Smooth muscle cell (in vitro differentiated cells): ENCODE measurements at regions not wholly inside any gene's neighbourhood (a gene's known extent, or its start where the extent isn't known, plus 50 kb on each side); places are given as distances from the start of the nearest gene placed in this dataset.

Experiments
- DNase-seq: peaks from one replicate; lab custom pipeline; 2025; ENCODE audit not compliant: unreplicated experiment; lab: John Stamatoyannopoulos, UW
- H2AFZ ChIP-seq: fragments of 200-600 bp; sonication (generic); 2 replicates; pipeline ENCODE4 v1.6.0; 2016; ENCODE audit warnings: antibody characterized with exemption, low read depth, mild to moderate bottlenecking
- H3F3A ChIP-seq: fragments of 200-600 bp; sonication (generic); 2 replicates; pipeline ENCODE4 v1.6.0; 2017; ENCODE audit warnings: antibody characterized with exemption, low read depth
- H3K27ac ChIP-seq: fragments of 200-600 bp; sonication (generic); 2 replicates; pipeline ENCODE4 v1.5.1; 2016; ENCODE audit warnings: low read depth, mild to moderate bottlenecking
- H3K27me3 ChIP-seq: fragments of 200-600 bp; sonication (generic); 2 replicates; pipeline ENCODE4 v1.6.1; 2016; ENCODE audit warnings: low read depth, mild to moderate bottlenecking
- H3K36me3 ChIP-seq: fragments of 200-600 bp; sonication (generic); 2 replicates; pipeline ENCODE4 v1.5.1; 2016; ENCODE audit warnings: low read depth
- H3K4me1 ChIP-seq: fragments of 200-600 bp; sonication (generic); 2 replicates; pipeline ENCODE4 v1.5.1; 2016; ENCODE audit warnings: low read depth
- H3K4me2 ChIP-seq: fragments of 200-600 bp; sonication (generic); 2 replicates; pipeline ENCODE4 v1.6.0; 2016; ENCODE audit warnings: mild to moderate bottlenecking
- H3K4me3 ChIP-seq: fragments of 200-600 bp; sonication (generic); 2 replicates; pipeline ENCODE4 v1.5.1; 2016; ENCODE audit warnings: mild to moderate bottlenecking
- H3K79me2 ChIP-seq: fragments of 200-600 bp; sonication (generic); 2 replicates; pipeline ENCODE4 v1.6.0; 2016; ENCODE audit warnings: low read depth, mild to moderate bottlenecking
- H3K9ac ChIP-seq: fragments of 200-600 bp; sonication (generic); 2 replicates; pipeline ENCODE4 v1.6.0; 2016; ENCODE audit warnings: low read depth
- H3K9me3 ChIP-seq: fragments of 200-600 bp; sonication (generic); replicated peaks from 2 replicates; pipeline ENCODE4 v1.5.1; 2016; ENCODE audit warnings: low read depth
- H4K20me1 ChIP-seq: fragments of 200-600 bp; sonication (generic); 2 replicates; pipeline ENCODE4 v1.6.0; 2016; ENCODE audit warnings: low read depth
- WGBS: methylation state at CpG from one replicate; pipeline ENCODE4 v1.1.7; 2016; ENCODE audit warnings: low lambda C conversion rate; 5-methylcytosine and 5-hydroxymethylcytosine counted together
- TF ChIP-seq, protein P1 (sequence below): fragments of 200-600 bp; sonication (generic); IDR thresholded peaks from 2 replicates; pipeline ENCODE4 v1.5.1; 2017; ENCODE audit warnings: borderline replicate concordance, mild to moderate bottlenecking, antibody characterized with exemption; ENCODE audit not compliant: insufficient read depth, poor library complexity, severe bottlenecking

DNA sequence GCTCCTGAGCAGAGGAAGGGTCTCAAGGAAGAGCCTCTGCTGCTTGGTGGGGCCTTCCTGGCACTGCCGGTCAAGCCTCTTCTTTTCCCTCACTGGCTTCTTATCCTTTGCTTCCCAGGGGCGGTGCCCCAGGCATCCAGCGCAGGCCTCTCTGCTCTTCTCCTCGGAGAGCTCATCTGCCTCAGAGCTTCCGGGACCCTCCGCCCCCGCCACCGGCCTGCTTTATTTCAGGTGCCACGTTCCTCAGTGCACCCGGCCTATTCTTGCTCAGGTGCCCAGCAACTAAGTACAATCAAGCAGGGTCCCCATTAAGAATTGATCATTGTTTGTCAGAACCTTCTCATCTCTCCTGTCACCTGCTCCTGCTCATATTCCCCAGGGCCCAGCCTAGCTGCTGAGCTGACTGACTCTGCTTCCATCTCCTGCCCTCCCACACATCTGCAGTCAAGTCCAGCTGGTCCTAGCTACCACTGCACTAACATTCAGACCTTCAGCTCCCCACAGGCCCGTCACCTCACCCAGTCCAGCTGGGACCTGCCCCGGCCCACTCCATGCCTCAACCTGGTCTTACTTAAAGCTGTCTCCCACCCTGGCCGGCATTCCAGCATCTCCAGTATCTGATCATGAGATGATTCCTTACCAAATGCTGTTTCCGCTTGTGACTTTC lies 114.3 kb upstream of the BOD1 start:
- Histone ChIP-seq H3K9me3 (no peaks in the 10 kb centered on the region), H3F3A (no peaks in the 10 kb centered on the region), H4K20me1 (no peaks in the 10 kb centered on the region), H3K27me3 (no peaks in the 10 kb centered on the region), H3K4me3 (no peak overlapping the region), H3K27ac (no peak overlapping the region), H3K4me1 (no peaks in the 10 kb centered on the region), H2AFZ (no peak overlapping the region), H3K36me3 (no peaks in the 10 kb centered on the region), H3K9ac (no peak overlapping the region), H3K79me2 (no peaks in the 10 kb centered on the region), H3K4me2 (no peak overlapping the region)
- WGBS: 93% methylated on average over 14 of the region's 14 CpGs
- TF ChIP-seq, protein P1, sequence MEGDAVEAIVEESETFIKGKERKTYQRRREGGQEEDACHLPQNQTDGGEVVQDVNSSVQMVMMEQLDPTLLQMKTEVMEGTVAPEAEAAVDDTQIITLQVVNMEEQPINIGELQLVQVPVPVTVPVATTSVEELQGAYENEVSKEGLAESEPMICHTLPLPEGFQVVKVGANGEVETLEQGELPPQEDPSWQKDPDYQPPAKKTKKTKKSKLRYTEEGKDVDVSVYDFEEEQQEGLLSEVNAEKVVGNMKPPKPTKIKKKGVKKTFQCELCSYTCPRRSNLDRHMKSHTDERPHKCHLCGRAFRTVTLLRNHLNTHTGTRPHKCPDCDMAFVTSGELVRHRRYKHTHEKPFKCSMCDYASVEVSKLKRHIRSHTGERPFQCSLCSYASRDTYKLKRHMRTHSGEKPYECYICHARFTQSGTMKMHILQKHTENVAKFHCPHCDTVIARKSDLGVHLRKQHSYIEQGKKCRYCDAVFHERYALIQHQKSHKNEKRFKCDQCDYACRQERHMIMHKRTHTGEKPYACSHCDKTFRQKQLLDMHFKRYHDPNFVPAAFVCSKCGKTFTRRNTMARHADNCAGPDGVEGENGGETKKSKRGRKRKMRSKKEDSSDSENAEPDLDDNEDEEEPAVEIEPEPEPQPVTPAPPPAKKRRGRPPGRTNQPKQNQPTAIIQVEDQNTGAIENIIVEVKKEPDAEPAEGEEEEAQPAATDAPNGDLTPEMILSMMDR: no peak
- no peak for DNase-seq

DNA sequence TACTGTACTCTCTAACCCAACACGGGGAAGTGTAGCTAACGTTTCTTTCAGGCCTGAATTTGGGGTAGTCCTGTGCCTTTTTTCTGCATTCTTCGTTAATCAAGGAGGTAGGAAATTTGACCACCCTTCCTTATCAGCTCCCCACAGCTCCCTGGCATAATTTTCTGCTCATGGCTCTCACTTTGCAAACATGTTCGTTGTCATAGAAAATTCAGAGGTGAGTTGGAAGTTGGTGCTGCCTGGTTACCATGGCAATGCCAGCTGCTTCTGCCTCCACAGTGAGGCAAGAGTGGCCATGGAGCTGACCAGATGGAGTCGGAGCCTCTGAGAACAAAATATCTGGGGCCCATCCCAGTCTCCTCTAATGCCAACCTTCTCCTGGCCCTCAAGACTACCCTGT lies 116.6 kb upstream of the BOD1 start:
- WGBS: 90% methylated on average over 5 of the region's 5 CpGs
- Histone ChIP-seq H2AFZ (no peak overlapping the region), H3K79me2 (no peaks in the 10 kb centered on the region), H3K4me1 (no peaks in the 10 kb centered on the region), H3K9ac (no peak overlapping the region), H3K4me2 (no peak overlapping the region), H3F3A (no peaks in the 10 kb centered on the region), H3K36me3 (no peaks in the 10 kb centered on the region), H4K20me1 (no peaks in the 10 kb centered on the region), H3K4me3 (no peak overlapping the region), H3K27me3 (no peaks in the 10 kb centered on the region), H3K27ac (no peak overlapping the region), H3K9me3 (no peaks in the 10 kb centered on the region)
- DNase-seq: no peak
- TF ChIP-seq, protein P1: no peak

DNA sequence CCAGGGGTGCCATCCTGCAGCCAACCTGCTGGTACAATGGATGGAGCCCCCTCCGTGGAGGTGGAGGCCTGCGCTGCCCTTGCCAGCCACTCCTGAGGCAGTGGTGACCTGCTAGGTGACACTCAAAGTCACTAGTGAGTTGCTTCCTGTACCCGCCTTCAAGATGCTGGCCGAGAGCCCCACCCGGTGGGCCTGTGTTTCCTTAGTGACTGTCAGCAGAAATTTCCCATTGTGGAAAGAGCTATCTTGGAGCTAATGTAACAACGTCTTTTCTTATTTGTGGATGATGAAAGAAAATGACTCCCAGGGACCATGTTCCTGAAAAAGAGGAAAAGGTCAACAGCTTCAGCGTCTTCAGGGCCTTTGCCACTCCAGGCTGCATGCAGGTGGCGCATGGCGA lies 117.0 kb upstream of the BOD1 start:
- no peak overlapping the region for H3K9ac ChIP-seq
- no peak overlapping the region for H3K4me3 ChIP-seq
- no peak overlapping the region for H3K27ac ChIP-seq
- H3K4me2 ChIP-seq: no peak overlapping the region
- no peaks in the 10 kb centered on the region for H3K79me2 ChIP-seq
- no peaks in the 10 kb centered on the region for H4K20me1 ChIP-seq
- TF ChIP-seq, protein P1: no peak
- no peaks in the 10 kb centered on the region for H3K9me3 ChIP-seq
- WGBS: 92% methylated on average over 9 of the region's 9 CpGs
- no peak overlapping the region for H2AFZ ChIP-seq
- H3K4me1 ChIP-seq: no peaks in the 10 kb centered on the region
- no peak for DNase-seq
- no peaks in the 10 kb centered on the region for H3K27me3 ChIP-seq
- H3K36me3 ChIP-seq: no peaks in the 10 kb centered on the region
- H3F3A ChIP-seq: no peaks in the 10 kb centered on the region

DNA sequence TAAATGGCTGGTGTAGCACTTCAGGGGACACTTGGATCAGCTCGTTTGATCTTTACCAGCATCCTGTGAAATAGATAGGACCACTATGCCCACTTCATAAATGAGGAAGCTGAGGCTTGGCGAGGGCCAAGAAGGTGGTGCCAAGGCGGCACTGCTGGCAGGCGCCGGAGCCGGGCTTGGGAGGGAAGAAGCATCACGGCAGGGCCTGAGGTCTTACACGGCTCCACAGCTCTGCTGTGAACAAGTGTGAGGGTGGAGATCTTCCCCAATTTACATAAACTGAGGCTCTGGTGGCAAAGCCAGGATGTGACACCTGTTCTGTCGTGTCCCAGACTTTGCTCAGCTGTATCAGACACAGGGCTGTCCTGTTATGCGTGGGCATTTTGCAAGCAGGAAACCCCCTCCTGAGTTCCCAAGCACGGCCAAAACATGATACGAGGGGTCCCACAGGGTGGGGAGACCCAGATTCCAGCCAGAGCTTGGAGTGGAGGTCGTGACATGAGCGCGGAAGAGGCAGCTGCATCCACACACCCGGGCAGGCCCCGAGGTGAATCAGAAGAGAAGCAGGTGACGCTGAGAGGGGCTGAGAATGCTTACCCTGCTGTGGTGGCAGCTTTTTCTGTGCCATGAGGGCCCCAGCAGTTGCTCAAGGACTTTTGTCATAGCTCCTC lies 117.5 kb upstream of the BOD1 start:
- no peak overlapping the region for H2AFZ ChIP-seq
- TF ChIP-seq, protein P1: no peak
- no peaks in the 10 kb centered on the region for H3K9me3 ChIP-seq
- H3K27ac ChIP-seq: no peak overlapping the region
- no peaks in the 10 kb centered on the region for H3K36me3 ChIP-seq
- H3K4me3 ChIP-seq: no peak overlapping the region
- H3K4me2 ChIP-seq: no peak overlapping the region
- 90% methylated on average over 18 of the region's 18 CpGs for WGBS
- no peak for DNase-seq
- no peaks in the 10 kb centered on the region for H3K4me1 ChIP-seq
- no peaks in the 10 kb centered on the region for H3K27me3 ChIP-seq
- no peak overlapping the region for H3K9ac ChIP-seq
- H3K79me2 ChIP-seq: no peaks in the 10 kb centered on the region
- no peaks in the 10 kb centered on the region for H4K20me1 ChIP-seq
- H3F3A ChIP-seq: no peaks in the 10 kb centered on the region
